ENCODE measurements at regions not wholly inside any gene's neighbourhood (a gene's known extent, or its start where the extent isn't known, plus 50 kb on each side); places are given as distances from the start of the nearest gene placed in this dataset.

GRCh38 chr5:82820188-82820587 is 257.0 kb downstream of the TMEM167A start:
- no peak for DNase-seq (ENCODE audit: low spot score)
- H3K36me3 ChIP-seq (ENCODE audit: low read depth): no peaks in the 10 kb centered on the region
- no peak for TF ChIP-seq CTCF (IDR thresholded peaks at IDR 0.05; ENCODE audit: poor library complexity, severe bottlenecking)

GRCh38 chr5:82817897-82818676 is 259.1 kb downstream of the TMEM167A start:
- no peak for ATAC-seq (ENCODE audit: low read depth)
- DNase-seq (ENCODE audit: low spot score): no peak
- Histone ChIP-seq H3K4me3 (ENCODE audit: severe bottlenecking) (no peak overlapping the region), H3K27ac (ENCODE audit: poor library complexity, severe bottlenecking) (no peak overlapping the region), H3K36me3 (ENCODE audit: low read depth) (no peaks in the 10 kb centered on the region), H3K9me3 (ENCODE audit: severe bottlenecking) (no peaks in the 10 kb centered on the region), H3K4me1 (ENCODE audit: insufficient read depth, poor library complexity, severe bottlenecking) (no peaks in the 10 kb centered on the region), H3K27me3 (ENCODE audit: insufficient read depth, poor library complexity, severe bottlenecking) (no peaks in the 10 kb centered on the region)
- no peak for TF ChIP-seq CTCF (IDR thresholded peaks at IDR 0.05; ENCODE audit: poor library complexity, severe bottlenecking)

More at GRCh38 chr5:82820188-82820587, 257.0 kb downstream of the TMEM167A start:
- Histone ChIP-seq H3K27ac (ENCODE audit: poor library complexity, severe bottlenecking) (no peak overlapping the region), H3K4me3 (ENCODE audit: severe bottlenecking) (no peak overlapping the region), H3K27me3 (ENCODE audit: insufficient read depth, poor library complexity, severe bottlenecking) (no peaks in the 10 kb centered on the region), H3K9me3 (ENCODE audit: severe bottlenecking) (no peaks in the 10 kb centered on the region), H3K4me1 (ENCODE audit: insufficient read depth, poor library complexity, severe bottlenecking) (no peaks in the 10 kb centered on the region)
- peak; percentile 33; the same call in 2 of the 3 replicates for ATAC-seq (ENCODE audit: low read depth)

- DNase-seq (ENCODE audit: low spot score): no peak
- no peak for TF ChIP-seq CTCF (IDR thresholded peaks at IDR 0.05; ENCODE audit: poor library complexity, severe bottlenecking)
- no peaks in the 10 kb centered on the region for H3K27me3 ChIP-seq (ENCODE audit: insufficient read depth, poor library complexity, severe bottlenecking)
- H3K4me1 ChIP-seq (ENCODE audit: insufficient read depth, poor library complexity, severe bottlenecking): no peaks in the 10 kb centered on the region
- H3K9me3 ChIP-seq (ENCODE audit: severe bottlenecking): no peaks in the 10 kb centered on the region
- H3K4me3 ChIP-seq (ENCODE audit: severe bottlenecking): no peak overlapping the region
- H3K27ac ChIP-seq (ENCODE audit: poor library complexity, severe bottlenecking): no peak overlapping the region
- no peaks in the 10 kb centered on the region for H3K36me3 ChIP-seq (ENCODE audit: low read depth)
- no peak for ATAC-seq (ENCODE audit: low read depth)
These were observed 260.3 kb downstream of the TMEM167A start for GRCh38 chr5:82816926-82817325.

GRCh38 chr5:82815871-82816270 is 261.3 kb downstream of the TMEM167A start:
- Histone ChIP-seq H3K27me3 (ENCODE audit: insufficient read depth, poor library complexity, severe bottlenecking) (no peaks in the 10 kb centered on the region), H3K9me3 (ENCODE audit: severe bottlenecking) (no peaks in the 10 kb centered on the region), H3K36me3 (ENCODE audit: low read depth) (no peaks in the 10 kb centered on the region), H3K4me3 (ENCODE audit: severe bottlenecking) (no peak overlapping the region), H3K27ac (ENCODE audit: poor library complexity, severe bottlenecking) (no peak overlapping the region), H3K4me1 (ENCODE audit: insufficient read depth, poor library complexity, severe bottlenecking) (no peaks in the 10 kb centered on the region)
- no peak for TF ChIP-seq CTCF (IDR thresholded peaks at IDR 0.05; ENCODE audit: poor library complexity, severe bottlenecking)
- no peak; the same call in 2 of the 3 replicates for ATAC-seq (ENCODE audit: low read depth)
- no peak for DNase-seq (ENCODE audit: low spot score)

GRCh38 chr5:82813861-82814260 is 263.3 kb downstream of the TMEM167A start:
- H3K27me3 ChIP-seq (ENCODE audit: insufficient read depth, poor library complexity, severe bottlenecking): no peaks in the 10 kb centered on the region
- H3K9me3 ChIP-seq (ENCODE audit: severe bottlenecking): no peaks in the 10 kb centered on the region
- no peak for TF ChIP-seq CTCF (IDR thresholded peaks at IDR 0.05; ENCODE audit: poor library complexity, severe bottlenecking)
- no peaks in the 10 kb centered on the region for H3K36me3 ChIP-seq (ENCODE audit: low read depth)
- H3K4me3 ChIP-seq (ENCODE audit: severe bottlenecking): no peak overlapping the region
- no peak for ATAC-seq (ENCODE audit: low read depth)
- H3K4me1 ChIP-seq (ENCODE audit: insufficient read depth, poor library complexity, severe bottlenecking): no peaks in the 10 kb centered on the region
- DNase-seq (ENCODE audit: low spot score): no peak
- no peak overlapping the region for H3K27ac ChIP-seq (ENCODE audit: poor library complexity, severe bottlenecking)

Data from RWPE2 (cell line).